Pons (tissue), 1 donor: ENCODE measurements at regions not wholly inside any gene's neighbourhood (a gene's known extent, or its start where the extent isn't known, plus 50 kb on each side); places are given as distances from the start of the nearest gene placed in this dataset.
"Not testable (repeated sequence)": the region's sequence is repeated elsewhere in the genome, so short reads cannot be mapped to it uniquely, and the experiment has no call there.

ENCODE experiments used
- DNase-seq: peaks from one replicate; pipeline ENCODE4 v3.0.0-alpha.2; 2016; ENCODE audit warnings: low spot score

DNA sequence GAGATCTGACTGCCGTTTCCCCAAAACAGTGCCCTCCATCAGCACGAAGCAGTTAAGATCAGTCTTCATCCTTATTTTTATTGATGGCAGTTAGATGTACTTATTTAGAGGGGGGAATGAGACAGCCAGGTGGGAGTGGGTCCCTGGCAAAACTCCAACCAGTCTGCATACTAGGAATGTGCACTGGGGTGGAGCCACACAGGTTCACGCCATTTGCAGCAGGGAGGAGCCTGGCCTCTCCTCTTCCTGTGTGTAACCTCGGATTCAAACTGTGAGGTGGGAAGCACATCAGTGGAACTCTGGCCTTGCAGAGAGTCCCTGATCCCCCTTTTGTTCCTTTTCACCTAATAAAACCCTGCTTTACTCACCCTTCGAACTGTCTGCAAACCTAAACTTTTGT, 987.7 kb upstream of the GRIA3 start:
- no peak for DNase-seq

DNA sequence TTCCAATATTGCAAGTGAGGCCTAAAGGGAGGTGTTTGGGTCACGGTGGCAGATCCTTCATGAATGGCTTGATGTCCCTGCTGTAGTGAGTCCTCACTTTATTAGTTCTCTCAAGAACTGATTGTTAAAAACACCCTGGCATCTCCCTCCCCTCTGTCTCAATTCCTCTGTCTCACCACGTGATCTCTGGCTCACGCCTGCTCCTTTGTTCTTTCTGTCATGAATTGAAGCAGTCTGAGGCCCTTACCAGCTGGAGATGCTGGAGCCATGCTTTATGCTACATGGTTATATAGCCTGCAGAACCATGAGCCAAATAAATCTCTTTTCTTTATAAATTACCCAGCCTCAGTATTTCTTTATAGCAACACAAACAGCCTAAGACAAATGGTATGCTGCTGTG, 980.7 kb upstream of the GRIA3 start:
- no peak for DNase-seq

DNA sequence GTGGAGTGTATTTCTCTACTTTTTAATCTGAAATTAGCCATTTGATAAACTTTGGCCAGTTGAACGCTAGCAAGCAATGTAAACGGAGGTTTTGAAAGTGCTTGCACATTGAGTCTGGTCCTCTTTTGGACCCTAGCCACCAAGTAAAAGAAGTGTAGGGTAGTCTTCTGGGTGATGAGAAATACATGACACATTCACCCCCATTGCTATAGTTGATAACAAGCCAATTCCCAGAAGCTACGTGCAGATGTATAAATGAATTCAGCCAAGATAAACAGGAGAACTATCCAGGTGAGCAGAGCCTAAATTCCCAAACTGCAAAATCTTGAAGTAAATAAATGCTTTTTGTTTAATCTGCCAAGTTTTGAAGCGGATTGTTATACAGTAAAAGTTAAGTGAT, 965.4 kb upstream of the GRIA3 start:
- DNase-seq: no peak

DNA sequence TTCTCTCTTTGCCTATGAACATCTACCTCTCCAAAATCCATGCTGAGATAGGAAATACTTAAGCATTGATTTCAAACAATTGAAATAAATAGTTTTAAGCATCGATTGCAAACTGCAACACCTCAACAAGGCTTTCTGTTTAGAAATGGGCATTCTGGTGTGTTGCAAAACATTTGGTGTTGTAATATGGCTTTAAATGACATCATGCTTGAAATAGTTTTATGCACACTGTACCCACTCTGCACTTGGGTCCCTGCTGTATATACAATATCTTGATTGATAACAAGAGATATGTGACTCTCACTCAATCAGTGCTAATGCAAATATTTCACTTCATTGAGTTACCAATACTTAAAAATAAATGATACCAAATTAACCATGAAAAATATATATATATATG, 964.9 kb upstream of the GRIA3 start:
- no peak for DNase-seq

DNA sequence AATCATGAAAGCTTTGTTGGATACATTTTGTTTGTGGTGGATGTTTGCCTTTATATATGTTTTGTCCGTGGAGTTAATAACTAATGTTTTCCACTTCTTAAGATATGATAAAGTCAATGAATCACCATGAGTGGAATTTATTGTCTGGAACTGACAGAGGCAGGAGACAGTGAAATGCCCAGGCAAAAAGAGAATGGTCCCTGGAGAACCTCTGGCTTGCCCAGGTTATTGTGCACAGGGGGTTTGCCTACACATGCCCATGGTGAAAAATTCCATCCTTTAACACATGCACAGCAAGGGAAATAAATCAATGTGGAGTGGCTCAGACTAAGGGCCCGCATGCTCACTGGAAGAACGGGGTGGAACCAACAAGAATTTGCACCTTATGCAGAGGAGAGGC, 964.3 kb upstream of the GRIA3 start:
- DNase-seq: no peak

DNA sequence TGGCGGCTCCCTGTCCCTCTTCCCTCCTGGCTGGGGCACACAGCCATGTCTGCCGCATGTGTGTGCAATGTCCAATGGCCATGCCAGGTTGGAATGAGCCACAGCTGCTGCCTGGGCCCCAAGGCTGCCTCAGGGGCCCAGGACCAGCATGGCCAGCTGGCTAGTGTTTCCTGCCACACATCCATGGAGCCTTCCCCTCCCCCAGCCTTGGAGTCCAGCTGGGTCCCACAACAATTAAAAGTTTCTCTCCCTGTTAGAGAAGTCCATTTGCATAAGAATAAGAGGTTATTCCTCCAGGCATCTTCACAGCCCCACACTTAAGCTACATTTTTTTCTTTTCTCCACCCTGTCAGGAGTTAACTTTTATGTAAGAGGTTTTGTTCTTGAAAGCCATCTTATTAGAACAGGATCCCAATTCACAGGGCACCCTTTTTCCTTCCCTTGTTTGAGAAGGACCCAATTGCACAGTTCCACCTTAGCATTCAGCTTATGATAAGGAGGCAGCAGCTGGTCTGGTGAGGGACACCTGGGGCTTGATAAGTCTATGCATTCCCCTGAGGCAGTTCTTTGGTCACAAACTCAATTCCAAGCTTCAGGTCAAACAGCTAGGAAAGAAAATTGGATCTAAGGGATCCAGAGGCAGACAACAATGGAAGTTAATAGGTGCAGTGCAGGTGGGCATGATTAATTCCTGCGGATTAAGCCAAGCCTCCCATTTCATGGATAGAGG, 963.3 kb upstream of the GRIA3 start:
- DNase-seq: no peak

DNA sequence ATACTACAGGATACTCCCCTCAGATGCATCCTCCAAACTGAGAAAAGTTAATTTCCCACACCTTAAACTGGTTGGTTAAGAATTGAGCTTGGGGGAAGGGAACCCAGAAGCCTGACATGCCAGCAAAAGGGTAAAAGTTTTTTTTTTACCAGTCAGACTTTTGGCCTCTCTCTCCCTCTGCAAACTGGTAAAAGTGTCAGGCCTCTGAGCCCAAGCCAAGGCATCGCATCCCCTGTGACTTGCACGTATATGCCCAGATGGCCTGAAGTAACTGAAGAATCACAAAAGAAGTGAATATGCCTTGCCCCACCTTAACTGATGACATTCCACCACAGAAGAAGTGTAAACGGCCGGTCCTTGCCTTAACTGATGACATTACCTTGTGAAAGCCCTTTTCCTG, 962.3 kb upstream of the GRIA3 start:
- not testable (repeated sequence) for DNase-seq

DNA sequence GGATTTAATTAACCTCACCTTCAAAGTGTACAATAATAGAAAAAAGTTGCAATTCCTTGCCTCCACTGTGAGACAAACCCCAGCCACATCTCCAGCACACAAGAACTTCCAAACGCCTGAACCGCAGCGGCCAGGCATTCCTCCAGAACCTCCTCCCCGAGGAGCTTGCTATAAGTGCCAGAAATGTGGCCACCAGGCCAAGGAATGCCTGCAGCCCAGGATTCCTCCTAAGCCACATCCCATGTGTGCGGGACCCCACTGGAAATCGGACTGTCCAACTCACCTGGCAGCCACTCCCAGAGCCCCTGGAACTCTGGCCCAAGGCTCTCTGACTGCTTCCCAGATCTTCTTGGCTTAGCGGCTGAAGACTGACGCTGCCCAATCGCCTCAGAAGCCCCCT, 959.9 kb upstream of the GRIA3 start:
- DNase-seq: not testable (repeated sequence)

DNA sequence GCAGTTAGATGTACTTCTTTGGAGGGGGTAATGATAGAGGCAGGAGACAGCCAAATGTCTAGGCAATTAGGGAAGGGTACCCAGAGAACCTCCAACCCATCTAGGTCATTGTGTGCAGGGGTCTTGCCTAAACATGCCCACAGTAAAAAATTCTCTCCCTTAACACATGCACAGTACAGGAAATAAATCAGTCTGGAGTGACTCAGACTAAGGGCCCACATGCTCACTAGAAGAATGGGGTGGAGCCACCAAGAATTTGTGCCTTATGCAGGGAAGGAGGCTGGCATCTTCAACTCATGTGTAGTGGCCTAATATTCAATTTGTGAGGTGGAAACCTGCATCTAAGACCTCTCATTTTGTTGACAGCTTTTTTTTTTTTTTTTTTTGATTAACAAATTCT, 945.3 kb upstream of the GRIA3 start:
- no peak for DNase-seq

DNA sequence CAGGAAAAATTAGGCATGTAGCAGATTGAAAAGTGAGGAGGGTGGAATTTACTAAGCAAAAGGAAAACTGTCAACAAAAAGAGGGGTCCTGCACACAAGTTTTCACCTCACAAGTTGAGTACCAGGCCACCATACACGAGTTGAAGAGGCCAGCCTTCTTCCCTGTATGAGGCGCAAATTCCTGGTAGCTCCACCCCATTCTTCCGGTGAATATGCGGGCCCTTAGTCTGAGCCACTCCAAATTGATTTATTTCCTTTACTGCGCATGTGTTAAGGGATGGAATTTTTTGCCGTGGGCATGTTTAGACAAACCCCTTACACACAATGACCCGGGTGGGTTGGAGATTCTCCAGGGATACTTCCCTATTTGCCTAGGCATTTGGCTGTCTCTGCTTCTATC, 942.1 kb upstream of the GRIA3 start:
- no peak for DNase-seq

DNA sequence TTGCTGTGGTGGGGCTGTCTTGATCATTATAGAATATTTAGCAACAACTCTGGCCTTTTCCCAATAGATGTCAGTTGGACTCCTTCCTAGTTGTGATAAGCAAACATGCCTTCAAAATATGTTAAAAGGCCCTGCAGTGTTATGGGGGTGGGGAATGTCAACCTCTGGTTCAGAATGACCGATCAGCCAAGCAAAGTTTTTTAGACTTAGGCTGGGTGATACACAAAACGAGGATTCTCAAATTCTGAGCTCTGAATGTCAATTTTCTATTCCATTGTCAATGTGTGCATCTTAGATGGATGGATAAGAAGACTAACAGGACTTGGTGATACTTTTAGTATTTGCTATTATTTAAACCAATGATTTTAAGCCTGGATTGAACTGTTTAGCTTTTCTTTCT, 940.0 kb upstream of the GRIA3 start:
- DNase-seq: no peak

DNA sequence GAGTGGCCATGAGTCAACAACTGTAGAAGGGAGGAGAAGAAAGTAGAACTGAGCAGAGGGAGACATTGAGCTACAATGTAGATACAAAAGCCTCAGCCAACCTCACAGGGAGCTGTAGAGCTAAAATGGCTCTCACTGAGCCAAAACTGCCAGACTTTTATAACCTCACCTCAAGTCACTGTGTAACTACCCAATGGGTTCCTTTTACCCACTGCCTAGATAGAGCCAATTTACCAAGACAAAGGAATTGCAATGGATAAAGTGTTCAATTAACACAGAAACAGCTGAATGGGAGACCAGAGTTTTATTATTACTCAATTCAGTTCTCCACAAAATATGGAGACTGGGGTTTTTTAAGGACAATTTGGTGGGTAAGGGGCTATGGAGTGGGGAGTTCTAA, 938.9 kb upstream of the GRIA3 start:
- DNase-seq: no peak

DNA sequence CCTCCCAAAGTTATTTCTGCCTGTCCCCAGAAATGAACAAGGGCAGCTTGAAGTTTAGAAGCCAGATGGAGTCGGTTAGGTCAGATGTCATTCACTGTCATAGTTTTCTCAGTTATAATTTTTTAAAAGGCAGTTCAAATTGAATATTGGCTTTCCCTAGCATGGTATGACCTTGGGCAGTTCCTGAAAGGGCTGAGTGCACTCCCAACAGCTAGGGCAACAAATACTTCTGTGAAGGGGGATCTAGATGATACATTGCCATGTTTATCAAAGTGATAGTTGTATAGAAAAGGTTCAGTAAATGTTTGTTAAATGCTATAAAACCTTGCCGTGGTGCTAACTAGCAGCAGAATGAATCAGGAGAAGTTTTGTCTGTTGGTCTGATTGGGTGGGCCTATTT, 938.1 kb upstream of the GRIA3 start:
- no peak for DNase-seq

DNA sequence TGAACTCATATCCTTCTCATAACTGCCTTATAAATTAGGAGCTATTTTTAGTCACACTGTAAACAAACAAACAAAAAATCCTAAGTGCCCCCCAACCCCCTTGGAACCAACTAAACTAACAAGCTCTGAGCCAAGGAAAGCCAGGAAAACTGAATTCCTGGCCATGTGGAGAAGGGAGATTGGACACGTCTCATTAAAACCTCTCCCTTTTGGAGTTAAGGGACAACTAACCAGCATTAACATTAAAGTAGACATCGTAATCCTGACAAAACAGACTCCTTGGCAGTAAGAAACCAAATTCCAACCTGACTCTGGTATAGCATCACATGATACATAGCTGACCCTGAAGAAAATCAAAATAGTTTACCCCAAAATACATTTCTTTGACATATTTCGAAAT, 937.1 kb upstream of the GRIA3 start:
- no peak for DNase-seq

DNA sequence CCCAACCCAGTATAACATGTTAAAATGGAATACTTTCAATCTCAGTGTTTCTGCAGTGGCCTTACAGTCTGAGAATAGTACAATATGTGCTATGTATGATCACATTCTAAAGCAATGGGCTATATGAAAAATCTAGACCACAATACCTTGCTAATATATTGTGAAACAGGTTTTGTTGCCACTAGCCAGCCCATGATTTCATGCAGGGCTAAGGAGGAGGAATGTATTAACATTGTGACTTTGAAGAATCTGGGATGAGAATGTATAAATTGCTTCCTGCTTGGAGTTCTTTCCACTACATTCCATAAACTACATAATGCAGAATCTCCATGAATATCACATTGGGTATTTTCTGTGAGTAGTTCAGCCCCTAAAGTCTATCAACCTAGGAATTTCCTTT, 935.4 kb upstream of the GRIA3 start:
- no peak for DNase-seq

DNA sequence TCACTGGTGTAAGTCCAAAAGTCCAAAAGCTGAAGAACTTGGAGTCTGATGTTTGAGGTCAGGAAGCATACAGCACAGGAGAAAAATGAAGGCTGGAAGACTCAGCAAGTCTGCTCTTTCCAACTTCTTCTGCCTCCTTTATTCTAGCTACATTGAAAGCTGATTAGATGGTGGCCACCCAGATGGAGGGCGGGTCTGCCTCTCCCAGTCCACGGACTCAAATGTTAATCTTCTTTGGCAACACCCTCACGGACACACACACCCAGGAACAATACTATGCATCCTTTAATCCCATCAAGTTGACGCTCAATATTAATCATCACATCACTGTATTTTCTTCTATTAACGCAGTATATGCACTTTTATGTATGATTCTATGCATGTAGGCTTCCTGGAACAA, 931.6 kb upstream of the GRIA3 start:
- no peak for DNase-seq

DNA sequence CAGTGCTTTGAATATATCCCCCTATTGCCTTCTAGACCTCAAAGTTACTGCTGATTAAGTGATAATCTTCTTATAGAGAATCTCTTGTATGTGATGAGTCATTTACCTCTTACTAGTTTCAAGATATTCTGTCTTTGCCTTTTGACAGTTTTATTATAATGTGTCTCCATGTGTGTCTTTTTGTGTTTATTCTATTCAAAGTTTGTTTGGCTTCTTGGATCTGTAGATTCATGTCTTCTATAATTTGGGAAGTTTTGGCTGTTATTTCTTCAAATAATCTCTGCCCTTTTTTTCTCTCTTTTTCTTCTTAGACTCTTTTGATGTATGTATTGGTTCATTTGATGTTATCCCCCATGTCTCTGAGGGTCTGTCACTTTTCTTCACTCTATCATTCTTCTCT, 915.7 kb upstream of the GRIA3 start:
- DNase-seq: no peak

DNA sequence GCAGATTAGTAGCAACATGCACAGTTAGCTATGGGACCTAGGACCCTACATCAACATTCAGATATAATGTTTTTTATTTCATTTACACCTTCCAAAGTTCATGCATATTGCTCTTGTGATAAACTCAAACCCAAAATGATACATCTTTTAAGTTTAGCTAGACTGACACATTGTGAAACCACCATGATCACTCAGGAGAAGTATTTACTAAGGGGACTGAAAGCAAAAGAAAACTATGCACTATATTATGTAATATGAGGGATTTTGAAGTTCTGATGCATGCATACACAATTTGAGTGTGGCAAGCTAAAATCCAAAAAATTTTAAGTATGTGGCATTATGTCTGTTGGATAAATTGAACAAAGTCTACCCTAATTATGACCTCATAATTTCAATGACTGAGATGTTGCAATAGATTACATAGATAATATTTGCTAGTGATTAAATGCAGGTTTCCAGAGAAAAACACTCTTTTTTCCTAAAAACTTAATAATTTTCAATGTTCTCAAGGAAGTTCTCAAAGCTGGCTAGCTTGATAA, 914.8 kb upstream of the GRIA3 start:
- no peak for DNase-seq

DNA sequence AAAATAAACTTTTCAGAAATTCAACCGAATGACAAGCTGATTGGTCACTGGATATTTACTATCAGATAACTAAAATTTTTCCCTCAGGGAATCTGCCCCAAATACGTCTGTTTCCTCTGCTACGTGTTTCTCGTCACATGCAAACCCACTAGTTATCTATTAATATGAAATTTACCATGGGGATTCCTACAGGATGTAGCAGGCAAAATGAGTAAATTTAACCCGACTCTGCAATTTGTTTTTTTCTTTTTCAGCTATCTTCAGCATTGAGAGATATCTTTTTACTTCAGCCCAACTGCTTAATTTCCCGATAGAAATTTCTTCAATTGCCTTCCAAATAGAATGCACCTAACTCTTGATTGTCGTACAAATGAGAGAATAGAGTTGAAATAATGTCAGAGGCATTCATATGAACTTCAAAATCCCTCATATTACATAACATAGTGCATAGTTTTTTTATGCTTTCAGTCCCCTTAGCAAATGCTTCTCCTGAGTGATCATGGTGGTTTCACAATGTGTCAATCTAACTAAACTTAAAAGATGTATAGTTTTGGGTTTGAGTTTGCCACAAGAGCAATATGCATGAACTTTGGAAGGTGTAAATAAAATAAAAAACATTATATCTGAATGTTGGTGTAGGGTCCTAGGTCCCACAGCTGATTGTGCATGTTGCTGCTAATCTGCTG, 913.1 kb upstream of the GRIA3 start:
- DNase-seq: no peak

DNA sequence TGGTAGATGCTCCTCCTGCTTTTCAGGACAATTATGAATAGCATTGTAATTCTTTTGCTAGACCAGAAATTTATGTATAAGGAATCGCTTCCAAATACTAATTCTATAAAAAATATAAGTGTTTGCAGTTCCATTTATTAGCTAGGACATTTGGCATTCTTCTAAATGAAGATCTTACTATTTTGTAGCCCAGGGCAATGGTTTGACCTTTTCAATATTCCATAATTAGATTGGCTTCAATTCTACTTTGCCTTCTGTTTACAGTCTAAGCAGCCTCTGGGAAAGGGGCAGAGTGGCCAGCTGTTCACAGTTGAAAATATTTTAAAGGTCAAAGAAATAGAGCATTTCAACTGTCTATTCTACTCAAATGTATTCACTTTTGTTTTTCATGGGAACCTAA, 912.1 kb upstream of the GRIA3 start:
- no peak for DNase-seq

DNA sequence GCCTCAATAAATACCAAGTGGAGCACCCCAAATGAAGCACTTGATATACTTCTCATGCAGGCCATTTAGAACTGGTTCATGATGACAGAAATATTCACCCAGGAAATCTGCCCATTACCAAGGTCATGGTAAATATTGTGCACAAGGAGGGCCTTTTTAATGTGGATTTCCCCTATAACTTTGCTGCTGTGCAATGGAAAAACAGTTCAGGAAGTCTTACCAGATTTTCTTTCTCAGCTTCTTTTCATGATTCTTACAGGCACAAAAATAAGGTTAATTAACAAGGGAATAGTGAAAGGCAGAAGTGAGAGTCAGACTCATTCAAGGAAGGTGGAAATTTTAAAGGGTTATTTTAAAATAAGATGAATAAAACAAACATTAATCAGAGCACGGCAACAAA, 904.3 kb upstream of the GRIA3 start:
- DNase-seq: no peak

DNA sequence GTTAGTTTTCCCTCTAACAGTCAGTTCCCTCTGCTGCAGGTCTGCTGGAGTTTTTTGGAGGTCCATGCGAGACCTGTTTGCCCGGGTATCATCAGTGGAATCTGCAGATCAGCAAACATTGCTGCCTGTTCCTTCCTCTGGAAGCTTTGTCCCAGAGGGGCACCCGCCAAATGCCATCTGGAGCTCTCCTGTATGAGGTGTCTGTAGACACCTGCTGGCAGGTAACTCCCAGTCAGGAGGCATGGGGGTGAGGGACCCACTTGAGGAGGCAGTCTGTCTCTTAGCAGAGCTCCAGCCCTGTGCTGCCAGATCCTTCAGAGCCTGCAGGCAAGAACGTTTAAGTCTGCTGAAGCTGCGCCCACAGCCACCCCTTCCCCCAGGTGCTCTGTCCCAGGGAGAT, 884.3 kb upstream of the GRIA3 start:
- DNase-seq: not testable (repeated sequence)

DNA sequence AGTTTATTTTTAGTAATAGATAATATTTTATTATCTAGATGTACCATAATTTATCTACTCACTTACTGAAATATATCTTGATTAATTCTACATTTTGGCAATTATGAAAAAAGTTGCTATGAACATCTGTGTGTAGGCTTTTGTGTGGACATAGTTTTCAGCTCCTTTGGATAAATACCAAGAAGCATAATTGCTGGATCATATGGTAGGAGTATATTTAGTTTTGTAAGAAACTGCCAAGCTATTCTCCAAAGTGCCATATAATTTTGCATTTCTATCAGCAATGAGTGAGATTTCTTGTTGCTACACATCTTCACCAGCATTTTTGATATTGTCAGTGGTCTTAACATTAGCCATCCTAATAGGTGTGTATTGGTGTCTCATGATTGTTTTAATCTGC, 882.6 kb upstream of the GRIA3 start:
- DNase-seq: no peak

DNA sequence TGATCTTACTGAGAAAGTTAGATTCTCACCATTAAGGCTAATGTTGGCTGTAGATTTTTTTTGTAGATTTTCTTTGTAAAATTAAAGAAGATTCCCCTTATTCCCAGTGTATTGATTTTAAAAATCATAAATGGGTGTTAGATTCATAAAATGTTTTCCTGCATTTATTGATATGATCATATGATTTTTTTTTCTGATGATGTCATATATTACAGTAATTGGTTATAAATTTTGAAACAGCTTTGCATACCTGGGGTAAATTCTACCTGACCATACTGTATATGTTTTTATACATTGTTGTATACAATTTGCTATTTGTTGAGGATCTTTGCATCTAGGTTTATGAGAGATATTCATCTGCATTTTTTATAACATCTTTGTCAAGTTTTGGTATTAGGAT, 880.3 kb upstream of the GRIA3 start:
- no peak for DNase-seq
